ENCODE measurements at regions not wholly inside any gene's neighbourhood (a gene's known extent, or its start where the extent isn't known, plus 50 kb on each side); places are given as distances from the start of the nearest gene placed in this dataset.
"Not testable (repeated sequence)": the region's sequence is repeated elsewhere in the genome, so short reads cannot be mapped to it uniquely, and the experiment has no call there.

GRCh38 chr20:22529150-22530019 lies 55.0 kb downstream of the FOXA2 start:
- DNase-seq: no peak

- no peak for DNase-seq
These were observed 57.8 kb downstream of the FOXA2 start for GRCh38 chr20:22526512-22527012.

GRCh38 chr20:22525821-22526220 lies 58.6 kb downstream of the FOXA2 start:
- no peak for DNase-seq

GRCh38 chr20:22525069-22525820 lies 59.1 kb downstream of the FOXA2 start:
- no peak for DNase-seq

- no peak for DNase-seq
These were observed 59.9 kb downstream of the FOXA2 start for GRCh38 chr20:22524393-22525015.

GRCh38 chr20:22523499-22524392 lies 60.6 kb downstream of the FOXA2 start:
- DNase-seq: no peak

GRCh38 chr20:22523128-22523498 lies 61.3 kb downstream of the FOXA2 start:
- no peak for DNase-seq

GRCh38 chr20:22522701-22523100 lies 61.7 kb downstream of the FOXA2 start:
- DNase-seq: no peak

- DNase-seq: not testable (repeated sequence)
These were observed 62.4 kb downstream of the FOXA2 start for GRCh38 chr20:22521940-22522339.

- DNase-seq: no peak
These were observed 64.0 kb downstream of the FOXA2 start for GRCh38 chr20:22520381-22520780.

GRCh38 chr20:22515264-22515663 lies 69.1 kb downstream of the FOXA2 start:
- DNase-seq: no peak

- no peak for DNase-seq
These were observed 70.8 kb downstream of the FOXA2 start for GRCh38 chr20:22513574-22513973.

GRCh38 chr20:22512911-22513489 lies 71.4 kb downstream of the FOXA2 start:
- DNase-seq: no peak

GRCh38 chr20:22511943-22512910 lies 72.1 kb downstream of the FOXA2 start:
- DNase-seq: no peak

- no peak for DNase-seq
These were observed 74.6 kb downstream of the FOXA2 start for GRCh38 chr20:22509843-22510147.

GRCh38 chr20:22509090-22509842 lies 75.1 kb downstream of the FOXA2 start:
- no peak for DNase-seq

GRCh38 chr20:22508426-22508825 lies 75.9 kb downstream of the FOXA2 start:
- no peak for DNase-seq

GRCh38 chr20:22507240-22507961 lies 77.0 kb downstream of the FOXA2 start:
- no peak for DNase-seq

GRCh38 chr20:22506827-22507226 lies 77.5 kb downstream of the FOXA2 start:
- DNase-seq: no peak
